ENCODE measurements at regions not wholly inside any gene's neighbourhood (a gene's known extent, or its start where the extent isn't known, plus 50 kb on each side); places are given as distances from the start of the nearest gene placed in this dataset.

DNA sequence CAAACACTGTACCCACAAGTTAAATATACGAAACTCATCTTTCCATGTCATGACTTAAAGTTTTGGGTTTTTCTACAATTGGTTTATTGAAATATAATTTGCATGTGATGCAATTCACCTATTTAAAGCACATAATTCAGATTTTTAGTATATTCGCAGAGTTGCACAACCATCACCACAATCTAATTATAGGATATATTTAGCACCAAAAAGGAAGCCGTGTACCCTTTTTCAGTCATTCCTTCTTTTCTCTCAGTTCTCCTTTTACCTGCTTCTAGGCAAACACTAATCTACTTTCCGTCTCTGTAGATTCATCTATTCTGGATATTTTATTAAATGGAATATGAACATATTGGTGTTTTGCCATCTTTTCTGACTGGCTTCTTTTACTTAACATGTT is 1458.1 kb upstream of the TENM4 start:
- no peaks in the 10 kb centered on the region for H3K79me2 ChIP-seq (ENCODE audit: control insufficient read depth, low read length)
- no peak overlapping the region for H3K27ac ChIP-seq (ENCODE audit: low read depth, low read length)
- TF ChIP-seq EZH2phosphoT487 (IDR thresholded peaks at IDR 0.05; ENCODE audit: borderline replicate concordance, low read length), result no peak
- TF ChIP-seq, protein P1, sequence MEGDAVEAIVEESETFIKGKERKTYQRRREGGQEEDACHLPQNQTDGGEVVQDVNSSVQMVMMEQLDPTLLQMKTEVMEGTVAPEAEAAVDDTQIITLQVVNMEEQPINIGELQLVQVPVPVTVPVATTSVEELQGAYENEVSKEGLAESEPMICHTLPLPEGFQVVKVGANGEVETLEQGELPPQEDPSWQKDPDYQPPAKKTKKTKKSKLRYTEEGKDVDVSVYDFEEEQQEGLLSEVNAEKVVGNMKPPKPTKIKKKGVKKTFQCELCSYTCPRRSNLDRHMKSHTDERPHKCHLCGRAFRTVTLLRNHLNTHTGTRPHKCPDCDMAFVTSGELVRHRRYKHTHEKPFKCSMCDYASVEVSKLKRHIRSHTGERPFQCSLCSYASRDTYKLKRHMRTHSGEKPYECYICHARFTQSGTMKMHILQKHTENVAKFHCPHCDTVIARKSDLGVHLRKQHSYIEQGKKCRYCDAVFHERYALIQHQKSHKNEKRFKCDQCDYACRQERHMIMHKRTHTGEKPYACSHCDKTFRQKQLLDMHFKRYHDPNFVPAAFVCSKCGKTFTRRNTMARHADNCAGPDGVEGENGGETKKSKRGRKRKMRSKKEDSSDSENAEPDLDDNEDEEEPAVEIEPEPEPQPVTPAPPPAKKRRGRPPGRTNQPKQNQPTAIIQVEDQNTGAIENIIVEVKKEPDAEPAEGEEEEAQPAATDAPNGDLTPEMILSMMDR (IDR thresholded peaks at IDR 0.05; ENCODE audit: low read depth, low read length, poor library complexity, severe bottlenecking), result no peak
- H3K4me3 ChIP-seq (ENCODE audit: low read length), result no peak overlapping the region
- H3F3A ChIP-seq (ENCODE audit: control insufficient read depth, insufficient read depth), result no peaks in the 10 kb centered on the region
- no peaks in the 10 kb centered on the region; the same call in 1 of the 2 replicates for H3K9me3 ChIP-seq (ENCODE audit: control insufficient read depth, insufficient read depth, low read length)
- no peaks in the 10 kb centered on the region for H3K4me1 ChIP-seq (ENCODE audit: control insufficient read depth, low read length)
- H3K9me2 ChIP-seq (replicated peaks; ENCODE audit: control insufficient read depth, low read length), result no peaks in the 10 kb centered on the region
- no peaks in the 10 kb centered on the region for H3K36me3 ChIP-seq (ENCODE audit: control insufficient read depth, low read length)
- no peaks in the 10 kb centered on the region for H3K27me3 ChIP-seq (ENCODE audit: control insufficient read depth, low read length)
- H3K4me2 ChIP-seq (ENCODE audit: low read length), result no peak overlapping the region
- H4K20me1 ChIP-seq (ENCODE audit: control insufficient read depth, insufficient read depth, low read depth, low read length), result no peaks in the 10 kb centered on the region

DNA sequence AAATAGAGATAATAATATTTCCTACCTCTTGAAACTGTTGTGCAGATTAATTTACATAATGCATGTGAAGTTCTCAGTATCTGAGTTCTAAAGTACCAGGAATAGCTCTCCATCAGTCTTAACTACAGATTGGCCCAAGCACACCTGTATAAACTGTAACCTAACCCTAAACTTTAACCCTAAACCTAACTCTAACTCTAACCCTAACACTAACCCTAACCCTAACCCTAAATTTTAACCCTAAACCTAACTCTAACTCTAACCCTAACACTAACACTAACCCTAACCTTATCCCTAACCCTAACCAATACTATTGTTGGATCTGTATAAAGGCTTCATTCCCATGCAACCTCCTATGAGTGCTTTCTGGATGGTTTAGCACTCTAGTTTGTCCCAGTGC is 1445.9 kb upstream of the TENM4 start:
- no peak overlapping the region for H3K4me3 ChIP-seq (ENCODE audit: low read length)
- no peaks in the 10 kb centered on the region for H3K36me3 ChIP-seq (ENCODE audit: control insufficient read depth, low read length)
- H3K4me1 ChIP-seq (ENCODE audit: control insufficient read depth, low read length), result no peaks in the 10 kb centered on the region
- H3F3A ChIP-seq (ENCODE audit: control insufficient read depth, insufficient read depth), result no peaks in the 10 kb centered on the region
- H3K4me2 ChIP-seq (ENCODE audit: low read length), result no peak overlapping the region
- H3K27me3 ChIP-seq (ENCODE audit: control insufficient read depth, low read length), result no peaks in the 10 kb centered on the region
- H4K20me1 ChIP-seq (ENCODE audit: control insufficient read depth, insufficient read depth, low read depth, low read length), result no peaks in the 10 kb centered on the region
- no peaks in the 10 kb centered on the region for H3K9me2 ChIP-seq (replicated peaks; ENCODE audit: control insufficient read depth, low read length)
- TF ChIP-seq, protein P1 (IDR thresholded peaks at IDR 0.05; ENCODE audit: low read depth, low read length, poor library complexity, severe bottlenecking), result no peak
- no peak for TF ChIP-seq EZH2phosphoT487 (IDR thresholded peaks at IDR 0.05; ENCODE audit: borderline replicate concordance, low read length)
- H3K27ac ChIP-seq (ENCODE audit: low read depth, low read length), result no peak overlapping the region
- no peaks in the 10 kb centered on the region for H3K9me3 ChIP-seq (ENCODE audit: control insufficient read depth, insufficient read depth, low read length)
- no peaks in the 10 kb centered on the region for H3K79me2 ChIP-seq (ENCODE audit: control insufficient read depth, low read length)

DNA sequence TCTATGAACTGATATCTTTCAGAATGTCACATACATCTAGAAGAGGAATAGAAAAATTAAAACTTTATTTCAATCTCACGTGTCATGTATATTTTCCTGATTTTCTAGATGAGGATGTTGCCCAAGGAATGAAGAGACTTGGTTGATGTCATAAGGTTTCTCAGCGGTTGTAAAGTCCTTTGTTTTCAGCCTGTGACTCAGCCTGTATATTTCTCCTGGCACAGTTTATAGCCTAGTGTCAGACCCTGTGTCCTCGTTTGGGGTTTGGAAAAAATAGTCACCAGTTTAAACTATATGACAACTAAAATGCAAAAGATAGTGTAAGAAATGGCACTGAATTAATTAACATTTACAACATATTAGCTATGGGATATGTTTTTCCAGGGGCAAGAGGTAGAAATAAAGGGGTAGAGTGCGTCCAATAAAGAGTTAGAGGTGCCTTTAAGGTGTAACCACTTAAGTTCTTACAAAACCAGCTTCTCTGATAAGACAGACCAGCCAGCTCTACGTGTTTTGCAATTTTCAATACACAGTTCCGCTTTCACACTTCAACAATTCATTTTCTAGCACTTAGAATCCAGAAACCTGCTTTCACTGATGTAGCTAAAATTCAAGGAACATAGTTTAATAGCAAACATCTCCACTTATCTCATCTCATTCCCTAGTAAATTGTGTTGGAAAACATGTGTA is 1432.6 kb upstream of the TENM4 start:
- H3K27me3 ChIP-seq (ENCODE audit: control insufficient read depth, low read length), result no peaks in the 10 kb centered on the region
- no peak overlapping the region for H3K27ac ChIP-seq (ENCODE audit: low read depth, low read length)
- H3K36me3 ChIP-seq (ENCODE audit: control insufficient read depth, low read length), result no peaks in the 10 kb centered on the region
- H3K9me2 ChIP-seq (replicated peaks; ENCODE audit: control insufficient read depth, low read length), result no peaks in the 10 kb centered on the region
- no peaks in the 10 kb centered on the region for H4K20me1 ChIP-seq (ENCODE audit: control insufficient read depth, insufficient read depth, low read depth, low read length)
- no peak overlapping the region for H3K4me2 ChIP-seq (ENCODE audit: low read length)
- no peaks in the 10 kb centered on the region for H3K9me3 ChIP-seq (ENCODE audit: control insufficient read depth, insufficient read depth, low read length)
- TF ChIP-seq, protein P1 (IDR thresholded peaks at IDR 0.05; ENCODE audit: low read depth, low read length, poor library complexity, severe bottlenecking), result no peak
- TF ChIP-seq EZH2phosphoT487 (IDR thresholded peaks at IDR 0.05; ENCODE audit: borderline replicate concordance, low read length), result no peak
- no peaks in the 10 kb centered on the region for H3K79me2 ChIP-seq (ENCODE audit: control insufficient read depth, low read length)
- no peaks in the 10 kb centered on the region for H3K4me1 ChIP-seq (ENCODE audit: control insufficient read depth, low read length)
- no peak overlapping the region for H3K4me3 ChIP-seq (ENCODE audit: low read length)
- H3F3A ChIP-seq (ENCODE audit: control insufficient read depth, insufficient read depth), result no peaks in the 10 kb centered on the region
